ENCODE measurements at regions not wholly inside any gene's neighbourhood (a gene's known extent, or its start where the extent isn't known, plus 50 kb on each side); places are given as distances from the start of the nearest gene placed in this dataset.

GRCh38 chr3:65200310-65200970 is 512.6 kb upstream of the ADAMTS9 start:
- no peaks in the 10 kb centered on the region for H3K4me1 ChIP-seq (ENCODE audit: insufficient read depth)
- H3K9me3 ChIP-seq, result no peaks in the 10 kb centered on the region
- intact Hi-C loops (cut with DNase I), result no loop called here
- H3K36me3 ChIP-seq, result no peaks in the 10 kb centered on the region
- no peak overlapping the region for H3K4me3 ChIP-seq
- H3K27me3 ChIP-seq, result no peaks in the 10 kb centered on the region
- no peak overlapping the region for H3K27ac ChIP-seq
- 58 to 63% (median 63%) methylated on average over 5 of the region's 5 CpGs for WGBS, 3 donors
- DNase-seq, result no peak
- TF ChIP-seq POLR2A (IDR thresholded peaks at IDR 0.05), result no peak
- TF ChIP-seq CTCF (IDR thresholded peaks at IDR 0.05), result no peak
- no peak for TF ChIP-seq EP300 (IDR thresholded peaks at IDR 0.05)

GRCh38 chr3:65196663-65197062 is 508.9 kb upstream of the ADAMTS9 start:
- H3K36me3 ChIP-seq, result no peaks in the 10 kb centered on the region
- H3K27ac ChIP-seq, result no peak overlapping the region
- no peaks in the 10 kb centered on the region for H3K9me3 ChIP-seq
- TF ChIP-seq POLR2A (IDR thresholded peaks at IDR 0.05) (no peak), CTCF (IDR thresholded peaks at IDR 0.05) (no peak), EP300 (IDR thresholded peaks at IDR 0.05) (no peak)
- H3K27me3 ChIP-seq, result no peaks in the 10 kb centered on the region
- no peaks in the 10 kb centered on the region for H3K4me1 ChIP-seq (ENCODE audit: insufficient read depth)
- WGBS, 3 donors, result 45 to 50% (median 47%) methylated on average over 3 of the region's 3 CpGs
- no peak overlapping the region for H3K4me3 ChIP-seq
- intact Hi-C loops (cut with DNase I), result no loop called here
- DNase-seq, result no peak

- intact Hi-C loops (cut with DNase I), result no loop called here
- peaks cover 6% of the 10 kb centered on the region for H3K4me1 ChIP-seq (ENCODE audit: insufficient read depth)
- no peaks in the 10 kb centered on the region for H3K36me3 ChIP-seq
- 75 to 80% (median 79%) methylated on average over 8 of the region's 8 CpGs for WGBS, 3 donors
- no peaks in the 10 kb centered on the region for H3K27me3 ChIP-seq
- H3K9me3 ChIP-seq, result no peaks in the 10 kb centered on the region
- no peak for TF ChIP-seq POLR2A (IDR thresholded peaks at IDR 0.05)
- no peak for TF ChIP-seq EP300 (IDR thresholded peaks at IDR 0.05)
- no peak for TF ChIP-seq CTCF (IDR thresholded peaks at IDR 0.05)
- H3K27ac ChIP-seq, result no peak overlapping the region
- no peak for DNase-seq
- H3K4me3 ChIP-seq, result no peak overlapping the region
Measured at GRCh38 chr3:65195211-65196006, 507.6 kb upstream of the ADAMTS9 start.

GRCh38 chr3:65194744-65195143 is 506.9 kb upstream of the ADAMTS9 start:
- H3K27ac ChIP-seq, result no peak overlapping the region
- WGBS, 3 donors, result 96 to 97% (median 96%) methylated on average over 4 of the region's 4 CpGs
- no peak for TF ChIP-seq CTCF (IDR thresholded peaks at IDR 0.05)
- no peaks in the 10 kb centered on the region for H3K36me3 ChIP-seq
- H3K9me3 ChIP-seq, result no peaks in the 10 kb centered on the region
- no peak for DNase-seq
- no peak overlapping the region for H3K4me3 ChIP-seq
- intact Hi-C loops (cut with DNase I), result no loop called here
- peaks cover 7% of the 10 kb centered on the region for H3K4me1 ChIP-seq (ENCODE audit: insufficient read depth)
- H3K27me3 ChIP-seq, result no peaks in the 10 kb centered on the region

Measured in ovary (tissue), 7 donors.